ENCODE measurements at regions not wholly inside any gene's neighbourhood (a gene's known extent, or its start where the extent isn't known, plus 50 kb on each side); places are given as distances from the start of the nearest gene placed in this dataset.

DNA sequence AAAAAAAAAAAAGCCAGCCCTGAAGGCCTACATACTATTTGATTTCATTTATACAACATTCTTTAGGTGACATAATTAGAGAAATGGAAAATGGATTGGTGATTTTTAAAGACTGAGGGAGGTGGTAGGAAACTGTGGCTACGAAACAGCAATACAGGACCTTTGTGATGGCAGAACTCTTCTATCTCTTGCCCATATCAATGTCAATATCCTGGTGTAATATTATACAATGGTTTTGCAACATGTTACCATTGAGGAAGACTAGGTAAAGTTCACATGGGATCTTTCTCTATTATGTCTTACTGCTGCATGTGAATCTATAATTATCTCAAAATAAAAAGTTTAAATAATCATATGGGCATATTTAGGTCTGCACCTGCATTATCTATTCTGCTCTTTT is 371.2 kb downstream of the ETS1 start:
- DNase-seq: no peak

- no peak for DNase-seq
Measured at GRCh38 chr11:128215238-128215882, 372.0 kb downstream of the ETS1 start.

GRCh38 chr11:128214263-128214662 is 373.1 kb downstream of the ETS1 start:
- no peak for DNase-seq

GRCh38 chr11:128213461-128213860 is 373.9 kb downstream of the ETS1 start:
- no peak for DNase-seq

DNA sequence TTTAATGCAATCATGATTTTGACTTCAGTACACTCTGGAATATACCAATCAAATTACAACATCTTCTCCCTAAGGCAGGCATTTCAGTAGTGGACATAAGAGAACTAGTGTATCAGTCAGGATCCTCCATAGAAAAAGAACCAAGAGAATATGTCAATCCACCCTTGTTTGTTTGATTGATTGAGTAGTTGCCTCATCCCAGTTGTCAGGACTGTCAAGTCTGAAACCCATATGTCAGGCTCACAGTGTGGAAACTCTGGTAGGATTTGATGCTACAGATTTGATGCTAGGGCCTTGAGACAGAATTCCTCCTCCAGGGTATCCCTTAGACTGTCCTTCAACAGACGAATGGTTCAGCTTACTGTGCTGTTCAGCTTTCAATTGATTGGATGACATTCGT is 375.0 kb downstream of the ETS1 start:
- DNase-seq: no peak

DNA sequence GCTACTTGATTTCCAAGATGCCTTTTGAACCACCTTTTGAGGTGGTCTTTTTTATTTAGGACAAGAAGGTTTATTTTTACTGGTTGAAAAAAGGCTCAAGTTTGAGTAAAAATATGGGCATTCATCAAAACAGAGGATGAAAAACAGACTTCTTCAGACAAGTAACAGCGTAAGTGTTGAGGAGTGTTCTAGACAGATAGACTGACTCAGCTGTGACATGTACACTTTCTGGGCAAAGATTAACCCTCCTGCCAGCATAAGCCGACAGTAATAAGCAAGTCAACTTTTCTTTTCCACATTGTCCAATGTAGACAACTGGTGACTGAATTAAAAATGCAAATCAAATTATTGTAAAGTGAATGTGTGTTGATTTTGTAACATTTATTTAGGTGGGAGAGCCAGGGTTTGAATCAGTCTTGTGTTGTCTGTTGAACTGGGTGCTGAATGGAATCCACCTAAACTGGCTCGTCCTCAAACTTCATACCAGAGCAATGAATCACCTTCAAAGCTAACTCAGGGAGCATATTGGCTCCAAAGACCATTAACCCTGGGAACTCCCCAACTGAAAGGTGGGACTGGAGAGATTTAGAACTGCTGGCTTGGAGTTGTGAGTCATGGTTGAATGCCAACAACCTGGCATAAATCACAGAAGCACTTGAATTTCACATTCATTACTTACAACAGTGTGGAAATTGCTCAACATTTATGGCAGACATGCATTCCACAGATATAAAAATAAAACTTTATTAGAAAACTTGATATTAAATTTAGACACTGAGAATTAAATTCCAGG is 377.0 kb downstream of the ETS1 start:
- DNase-seq: peak; percentile 42

- DNase-seq: no peak
Measured at GRCh38 chr11:128209138-128209435, 378.3 kb downstream of the ETS1 start.

DNA sequence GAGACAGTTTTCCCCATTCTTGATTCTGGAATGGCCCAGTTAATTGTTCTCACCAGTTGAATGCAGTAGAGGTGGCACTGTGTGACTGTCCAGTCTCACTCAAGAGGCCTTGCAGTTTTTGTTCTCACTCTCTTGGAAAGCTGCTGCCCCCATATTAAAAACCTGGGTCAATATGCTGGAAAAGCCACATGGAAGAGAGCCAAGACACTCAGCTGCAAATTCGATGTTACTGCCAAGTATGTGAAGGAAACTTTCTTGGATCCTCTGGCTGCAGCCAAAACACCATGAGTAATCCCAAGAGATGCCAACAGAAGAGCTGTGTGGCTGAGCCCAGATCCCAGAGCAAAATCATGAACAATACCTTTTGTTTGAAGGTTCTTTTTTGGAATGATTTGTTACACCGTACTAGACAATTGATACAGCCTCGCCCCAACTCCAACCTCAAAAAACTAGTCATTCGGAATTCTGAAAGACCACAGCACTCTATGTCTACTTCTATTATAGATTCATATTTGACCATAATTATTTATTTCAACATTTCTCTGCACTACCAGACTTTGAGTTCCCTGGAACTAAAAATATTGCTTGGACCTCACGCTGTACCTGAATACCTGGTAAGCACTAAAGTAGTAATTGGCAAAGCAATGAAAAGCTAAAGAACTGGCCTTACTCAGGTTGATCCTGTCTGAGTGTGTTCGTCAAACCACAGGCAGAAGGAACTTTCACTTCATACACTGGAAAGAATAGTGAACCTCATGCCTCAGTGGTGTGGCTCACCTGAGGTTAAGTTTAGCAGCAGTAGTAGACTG is 378.8 kb downstream of the ETS1 start:
- DNase-seq: no peak

DNA sequence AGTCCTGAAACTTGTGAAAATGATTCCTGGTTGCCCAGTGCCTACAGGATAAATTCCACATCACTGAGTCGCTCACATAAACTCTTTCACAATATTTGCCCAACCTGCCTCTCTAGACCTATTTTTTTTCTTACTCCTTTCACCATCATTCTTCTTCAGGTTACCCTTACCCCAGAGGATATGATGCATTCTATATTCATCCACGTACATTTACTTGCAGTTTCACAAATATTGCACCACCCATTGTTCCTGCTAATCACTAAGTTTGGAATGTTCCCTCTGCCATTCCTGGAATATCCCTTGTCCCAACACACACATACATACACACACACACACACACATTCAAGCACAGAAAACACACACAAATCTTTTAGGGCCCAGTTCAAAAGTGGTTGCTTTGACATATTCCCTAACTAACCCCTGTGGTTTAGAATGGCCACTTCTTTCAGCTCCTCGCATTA is 379.5 kb downstream of the ETS1 start:
- DNase-seq: no peak

DNA sequence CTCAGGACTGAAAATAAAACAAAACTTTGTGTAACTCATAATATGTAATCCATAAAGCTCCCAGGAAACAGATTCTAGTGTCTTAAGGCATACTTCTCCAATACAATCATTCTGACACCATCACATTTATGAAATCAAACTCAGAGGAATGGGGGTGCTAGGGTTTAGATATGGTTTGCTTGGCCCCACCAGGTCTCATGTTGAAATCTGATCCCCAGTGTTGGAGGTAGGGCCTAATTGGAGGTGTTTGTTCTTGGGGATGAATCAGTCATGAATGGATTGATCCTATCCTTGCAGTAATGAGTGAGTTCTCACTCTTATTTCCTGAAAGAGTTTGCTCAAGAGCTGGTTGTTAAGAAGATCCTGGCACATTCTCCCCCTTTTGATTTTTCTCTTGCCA is 380.9 kb downstream of the ETS1 start:
- no peak for DNase-seq

- no peak for DNase-seq
Measured at GRCh38 chr11:128205796-128206195, 381.6 kb downstream of the ETS1 start.

GRCh38 chr11:128204898-128205297 is 382.5 kb downstream of the ETS1 start:
- no peak for DNase-seq

GRCh38 chr11:128201801-128202200 is 385.6 kb downstream of the ETS1 start:
- no peak for DNase-seq

GRCh38 chr11:128201009-128201408 is 386.3 kb downstream of the ETS1 start:
- DNase-seq: no peak

GRCh38 chr11:128200467-128200866 is 386.9 kb downstream of the ETS1 start:
- no peak for DNase-seq

DNA sequence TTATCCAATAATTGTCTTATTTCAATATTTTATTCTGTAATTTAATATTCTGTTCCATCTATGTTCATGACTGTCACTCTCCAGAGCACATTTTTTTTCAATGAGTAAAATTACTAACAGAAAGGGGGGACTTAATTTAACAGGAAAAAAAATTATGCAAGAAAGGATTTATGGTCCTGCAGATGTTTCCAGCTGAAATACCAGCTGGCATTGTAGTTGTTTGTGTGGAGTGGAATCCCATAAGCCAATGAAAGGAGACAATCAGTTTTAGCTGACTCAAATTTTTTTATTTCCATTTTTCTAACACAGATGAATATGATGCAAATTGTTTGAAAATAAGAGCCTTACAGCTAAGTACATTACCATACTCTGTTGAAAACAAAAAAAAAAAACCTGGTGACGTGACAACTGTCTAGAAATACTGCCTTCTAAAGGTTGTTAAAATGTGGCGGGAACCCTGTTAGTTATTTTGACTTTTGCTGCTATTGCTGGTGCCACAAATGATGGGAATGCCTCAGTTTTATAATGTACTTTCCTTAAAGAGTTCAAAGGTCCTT is 389.1 kb downstream of the ETS1 start:
- DNase-seq: no peak

DNA sequence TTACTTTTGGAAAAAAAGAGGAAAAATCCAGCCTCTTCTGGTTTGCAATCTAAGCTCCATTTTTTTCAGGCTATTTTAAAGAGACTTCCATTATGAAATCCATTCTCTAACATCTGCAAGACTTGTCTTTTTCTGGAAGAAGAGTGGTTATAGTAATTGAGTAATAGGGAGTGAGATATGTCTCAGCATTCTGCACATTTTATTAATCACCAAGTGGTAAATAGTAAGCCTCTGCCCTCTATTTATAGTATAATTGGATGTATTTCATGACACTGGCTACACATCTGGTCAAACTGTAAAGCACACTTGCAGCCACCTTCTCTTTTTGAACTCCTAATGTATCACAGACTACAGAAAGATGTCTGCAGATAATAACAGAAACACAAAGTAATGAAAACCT is 391.1 kb downstream of the ETS1 start:
- DNase-seq: no peak

DNA sequence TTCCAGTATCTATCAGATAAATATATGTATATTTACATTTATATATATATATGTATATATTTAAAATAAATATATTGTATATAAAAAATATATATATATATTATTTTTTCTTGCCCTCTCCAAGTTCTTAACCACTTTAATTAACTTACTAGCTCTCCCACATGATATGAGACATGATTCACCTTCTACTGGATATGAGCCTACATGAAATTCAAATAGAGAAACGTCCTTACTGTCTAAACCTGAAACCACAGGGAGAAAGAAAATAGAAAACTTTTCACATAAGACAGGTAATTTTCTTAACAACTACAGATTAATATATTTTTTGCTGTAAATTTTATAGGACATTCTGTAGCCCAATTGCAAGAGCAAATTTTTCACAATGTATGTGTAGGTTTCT is 391.6 kb downstream of the ETS1 start:
- no peak for DNase-seq

- DNase-seq: no peak
Measured at GRCh38 chr11:128195057-128195751, 392.2 kb downstream of the ETS1 start.

GRCh38 chr11:128194216-128194615 is 393.1 kb downstream of the ETS1 start:
- no peak for DNase-seq

DNA sequence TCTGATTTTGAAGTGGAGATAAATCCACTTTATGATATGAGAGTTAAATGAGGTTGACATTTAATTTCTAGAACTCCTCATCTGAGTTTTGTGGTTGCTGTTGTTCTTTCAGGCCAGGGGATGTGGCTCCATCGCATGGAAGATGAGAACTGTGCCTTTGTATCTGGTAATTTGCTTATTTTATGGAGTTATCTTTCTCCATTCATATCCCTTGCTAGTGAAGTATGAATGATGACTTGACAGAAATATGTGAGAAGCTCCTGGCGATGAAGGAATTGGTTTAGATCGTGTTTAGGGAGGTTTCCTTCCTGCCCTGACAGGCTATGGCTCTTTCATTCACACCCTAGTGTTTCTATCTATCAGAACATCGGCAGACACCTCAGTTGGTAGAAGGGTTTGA is 393.7 kb downstream of the ETS1 start:
- no peak for DNase-seq

GRCh38 chr11:128190312-128190711 is 397.0 kb downstream of the ETS1 start:
- no peak for DNase-seq

DNA sequence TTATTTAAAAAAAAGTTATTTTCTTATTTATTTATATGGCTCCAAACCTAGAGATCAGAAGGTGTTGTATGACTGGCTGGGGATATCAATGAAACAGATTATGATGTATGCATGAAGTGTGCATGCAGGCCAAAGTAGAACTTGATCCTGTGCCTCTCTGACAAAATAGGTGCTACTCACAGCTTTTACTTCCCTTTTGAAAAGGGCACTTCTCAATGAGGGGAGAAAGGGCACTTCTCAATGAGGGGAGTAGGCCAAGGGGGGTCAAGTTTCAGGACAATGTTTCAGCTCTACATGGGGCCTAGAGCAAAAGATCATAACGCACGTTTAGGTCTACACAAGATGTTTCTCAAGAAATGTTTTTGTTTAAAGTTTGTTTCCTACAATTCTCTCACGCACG is 397.5 kb downstream of the ETS1 start:
- DNase-seq: no peak
